ENCODE measurements at regions not wholly inside any gene's neighbourhood (a gene's known extent, or its start where the extent isn't known, plus 50 kb on each side); places are given as distances from the start of the nearest gene placed in this dataset.
"Not testable (repeated sequence)": the region's sequence is repeated elsewhere in the genome, so short reads cannot be mapped to it uniquely, and the experiment has no call there.

DNA sequence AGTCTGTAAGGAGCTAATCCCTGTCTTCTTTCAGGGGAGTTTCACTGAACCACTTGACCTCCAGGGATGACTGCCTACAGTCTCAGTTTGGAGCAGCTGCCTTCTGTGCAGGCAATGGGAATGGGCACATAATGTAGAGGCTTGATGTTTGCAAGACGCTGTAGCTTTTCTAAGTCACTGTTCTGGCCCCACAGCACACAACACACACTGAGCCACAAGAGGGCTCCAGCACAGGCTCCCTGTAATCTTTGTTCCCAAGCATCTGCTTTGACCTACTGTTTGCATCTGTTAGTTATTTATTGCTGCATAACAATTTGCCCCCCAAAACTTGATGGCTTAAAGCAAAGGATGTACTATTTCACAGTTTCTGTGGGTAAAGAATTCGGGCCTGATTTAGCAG lies 419.0 kb upstream of the ASIC2 start:
- Mint-ChIP-seq H3K36me3 (ENCODE audit: insufficient read depth) (no peaks in the 10 kb centered on the region), H3K27me3 (peaks cover 48% of the 10 kb centered on the region), H3K9me3 (no peaks in the 10 kb centered on the region), H3K4me3 (no peak overlapping the region), H3K4me1 (no peaks in the 10 kb centered on the region), H3K27ac (ENCODE audit: low read depth) (no peak overlapping the region)
- no peak for ATAC-seq (replicated peaks; ENCODE audit: extremely low read depth, poor library complexity, severe bottlenecking)
- DNase-seq (ENCODE audit: low spot score in 2 of 2) = no peak

DNA sequence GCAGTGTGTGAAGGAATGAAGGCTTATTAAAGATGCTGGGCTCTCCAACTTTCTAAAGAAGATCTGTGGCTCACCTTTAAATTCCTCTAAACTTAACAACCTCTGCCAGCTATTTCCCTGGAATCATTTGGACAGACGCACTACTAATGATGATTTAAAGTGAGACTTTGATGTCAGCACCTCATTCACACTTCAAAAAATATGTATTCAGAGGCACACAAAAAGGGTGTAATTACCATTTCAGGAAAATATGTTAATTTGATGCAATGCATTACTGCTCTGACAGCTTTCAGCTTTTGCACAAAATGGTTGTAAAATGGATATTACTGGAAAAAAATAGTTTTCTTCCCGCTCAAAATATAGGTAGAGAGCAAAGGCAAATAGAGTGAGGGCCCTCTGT lies 423.9 kb upstream of the ASIC2 start:
- no peaks in the 10 kb centered on the region for H3K9me3 Mint-ChIP-seq
- ATAC-seq (replicated peaks; ENCODE audit: extremely low read depth, poor library complexity, severe bottlenecking) (no peak), DNase-seq (ENCODE audit: low spot score in 2 of 2) (no peak)
- no peaks in the 10 kb centered on the region for H3K4me1 Mint-ChIP-seq
- H3K27me3 Mint-ChIP-seq = peaks cover 32% of the 10 kb centered on the region
- H3K4me3 Mint-ChIP-seq = no peak overlapping the region
- H3K36me3 Mint-ChIP-seq (ENCODE audit: insufficient read depth) = no peaks in the 10 kb centered on the region
- H3K27ac Mint-ChIP-seq (ENCODE audit: low read depth) = no peak overlapping the region

DNA sequence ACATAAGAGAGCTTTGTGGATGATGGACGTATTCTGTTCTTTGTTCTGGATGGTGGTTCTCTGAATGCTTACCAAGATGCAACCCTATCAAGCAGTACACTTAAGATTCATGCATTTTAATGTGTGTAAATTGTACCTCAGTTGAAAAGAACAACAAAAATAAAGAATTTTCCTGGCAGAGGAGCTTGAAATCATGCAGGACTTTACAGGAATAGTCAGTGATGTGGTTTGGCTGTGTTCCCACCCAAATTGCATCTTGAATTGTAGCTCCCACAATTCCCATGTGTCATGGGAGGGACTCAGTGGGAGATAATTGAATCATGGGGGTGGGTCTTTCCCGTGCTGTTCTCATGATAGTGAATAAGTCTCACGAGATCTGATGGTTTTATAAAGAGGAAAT lies 430.6 kb upstream of the ASIC2 start:
- not testable (repeated sequence) for H3K4me1 Mint-ChIP-seq; H3K27ac Mint-ChIP-seq (ENCODE audit: low read depth); H3K4me3 Mint-ChIP-seq; H3K9me3 Mint-ChIP-seq; DNase-seq (ENCODE audit: low spot score in 2 of 2); ATAC-seq (replicated peaks; ENCODE audit: extremely low read depth, poor library complexity, severe bottlenecking); H3K36me3 Mint-ChIP-seq (ENCODE audit: insufficient read depth)
- peaks cover 74% of the 10 kb centered on the region for H3K27me3 Mint-ChIP-seq

DNA sequence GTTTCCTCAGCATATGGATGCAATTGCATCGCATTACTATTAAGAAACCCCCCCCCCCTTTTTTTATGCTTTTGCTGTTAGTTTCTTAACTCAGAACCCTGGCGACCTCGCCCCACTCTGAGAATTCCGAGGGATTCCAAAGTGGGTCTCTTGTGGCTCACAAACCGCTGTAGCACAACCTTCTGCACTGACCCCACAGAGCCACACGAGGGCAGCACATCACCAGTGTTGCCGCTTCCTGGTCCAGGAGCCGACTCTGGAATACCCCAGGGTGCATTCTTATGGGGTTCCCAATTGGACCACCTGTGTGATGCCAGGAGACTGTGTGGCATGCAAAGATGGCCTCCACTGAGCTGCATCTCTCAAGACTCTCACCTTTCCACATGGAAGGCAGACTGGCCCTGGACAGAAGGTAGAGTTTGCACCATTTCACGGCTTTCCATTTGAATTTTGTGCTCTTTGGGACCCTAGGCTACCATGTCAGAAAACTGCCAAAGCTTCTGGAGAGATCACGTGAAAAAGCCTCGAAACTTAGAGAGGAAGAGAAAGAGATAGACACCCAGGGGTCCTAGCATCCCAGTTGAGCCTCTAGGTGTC lies 432.7 kb upstream of the ASIC2 start:
- H3K4me3 Mint-ChIP-seq = no peak overlapping the region
- no peak for DNase-seq (ENCODE audit: low spot score in 2 of 2)
- H3K27me3 Mint-ChIP-seq = peaks cover 75% of the 10 kb centered on the region

DNA sequence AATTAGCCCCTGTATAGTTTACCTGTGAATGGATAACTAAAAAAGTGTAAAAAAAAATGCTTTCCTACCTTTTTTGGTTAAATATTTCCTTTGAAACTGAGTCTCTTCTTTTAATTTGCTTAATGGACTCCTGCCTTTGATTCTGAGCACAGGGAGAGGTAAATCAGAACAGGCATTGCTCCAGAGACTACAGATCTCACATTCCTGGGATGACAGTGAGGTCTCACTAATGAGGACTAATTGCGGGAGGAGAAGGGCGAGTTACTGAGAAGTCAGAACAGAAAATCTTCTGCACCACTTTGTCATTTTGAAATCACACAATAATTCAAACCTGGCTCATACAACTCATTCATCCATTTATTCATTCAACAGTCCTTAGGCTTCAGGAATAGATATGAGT lies 437.0 kb upstream of the ASIC2 start:
- H3K4me1 Mint-ChIP-seq = no peaks in the 10 kb centered on the region
- H3K9me3 Mint-ChIP-seq = no peaks in the 10 kb centered on the region
- peaks cover 59% of the 10 kb centered on the region for H3K27me3 Mint-ChIP-seq
- no peak overlapping the region for H3K4me3 Mint-ChIP-seq
- H3K36me3 Mint-ChIP-seq (ENCODE audit: insufficient read depth) = no peaks in the 10 kb centered on the region
- no peak overlapping the region for H3K27ac Mint-ChIP-seq (ENCODE audit: low read depth)
- ATAC-seq (replicated peaks; ENCODE audit: extremely low read depth, poor library complexity, severe bottlenecking) (no peak), DNase-seq (ENCODE audit: low spot score in 2 of 2) (no peak)

More for the DNA sequence above, 432.7 kb upstream of the ASIC2 start:
- no peak overlapping the region for H3K27ac Mint-ChIP-seq (ENCODE audit: low read depth)
- no peaks in the 10 kb centered on the region for H3K4me1 Mint-ChIP-seq
- H3K36me3 Mint-ChIP-seq (ENCODE audit: insufficient read depth) = no peaks in the 10 kb centered on the region
- no peaks in the 10 kb centered on the region for H3K9me3 Mint-ChIP-seq
- ATAC-seq (replicated peaks; ENCODE audit: extremely low read depth, poor library complexity, severe bottlenecking) = no peak

DNA sequence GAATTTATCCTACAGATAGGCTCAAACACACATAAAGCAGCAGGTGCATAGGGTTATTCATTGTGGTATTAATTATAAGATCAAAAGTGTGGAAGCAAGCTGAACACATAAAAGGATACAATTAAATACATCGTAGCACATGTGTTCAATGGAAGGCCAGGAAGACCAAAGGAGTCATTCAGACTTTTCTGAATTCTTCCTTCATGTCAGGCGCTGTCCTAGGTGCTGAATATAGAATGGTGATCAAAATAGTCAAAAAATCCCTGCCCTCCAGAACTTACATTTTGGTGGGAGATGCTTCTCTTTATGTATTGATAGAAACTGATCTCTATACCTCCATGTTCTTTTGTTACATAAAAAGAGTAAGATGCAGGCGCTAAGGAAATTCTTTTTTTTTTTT lies 439.0 kb upstream of the ASIC2 start:
- ATAC-seq (replicated peaks; ENCODE audit: extremely low read depth, poor library complexity, severe bottlenecking) (no peak), DNase-seq (ENCODE audit: low spot score in 2 of 2) (no peak)
- Mint-ChIP-seq H3K27me3 (peaks cover 56% of the 10 kb centered on the region), H3K27ac (ENCODE audit: low read depth) (no peak overlapping the region), H3K4me1 (no peaks in the 10 kb centered on the region), H3K4me3 (no peak overlapping the region), H3K36me3 (ENCODE audit: insufficient read depth) (no peaks in the 10 kb centered on the region), H3K9me3 (no peaks in the 10 kb centered on the region)

DNA sequence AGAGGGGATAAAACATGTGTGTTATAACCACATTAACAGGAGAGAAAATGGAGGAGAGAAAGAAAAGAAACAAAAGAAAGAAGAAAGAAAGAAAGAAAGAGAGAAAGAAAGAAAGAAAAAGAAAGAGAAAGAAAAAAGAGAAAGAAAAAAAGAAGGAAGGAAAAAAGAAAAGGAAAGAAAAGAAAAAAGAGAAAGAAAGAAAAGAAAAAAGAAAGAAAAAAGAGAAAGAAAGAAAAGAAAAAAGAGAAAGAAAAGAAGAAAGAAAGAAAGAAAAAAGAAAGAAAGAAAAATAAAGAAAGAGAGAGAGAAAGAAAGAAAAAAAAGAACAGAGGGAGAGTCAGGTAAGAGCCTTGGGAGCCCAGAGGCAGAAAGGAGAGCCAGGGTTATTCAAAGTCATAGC lies 446.6 kb upstream of the ASIC2 start:
- Mint-ChIP-seq H3K4me3 (no peak overlapping the region), H3K36me3 (ENCODE audit: insufficient read depth) (no peaks in the 10 kb centered on the region), H3K9me3 (no peaks in the 10 kb centered on the region), H3K27me3 (peaks cover 57% of the 10 kb centered on the region), H3K27ac (ENCODE audit: low read depth) (no peak overlapping the region), H3K4me1 (no peaks in the 10 kb centered on the region)
- ATAC-seq (replicated peaks; ENCODE audit: extremely low read depth, poor library complexity, severe bottlenecking) = no peak
- DNase-seq (ENCODE audit: low spot score in 2 of 2) = no peak

DNA sequence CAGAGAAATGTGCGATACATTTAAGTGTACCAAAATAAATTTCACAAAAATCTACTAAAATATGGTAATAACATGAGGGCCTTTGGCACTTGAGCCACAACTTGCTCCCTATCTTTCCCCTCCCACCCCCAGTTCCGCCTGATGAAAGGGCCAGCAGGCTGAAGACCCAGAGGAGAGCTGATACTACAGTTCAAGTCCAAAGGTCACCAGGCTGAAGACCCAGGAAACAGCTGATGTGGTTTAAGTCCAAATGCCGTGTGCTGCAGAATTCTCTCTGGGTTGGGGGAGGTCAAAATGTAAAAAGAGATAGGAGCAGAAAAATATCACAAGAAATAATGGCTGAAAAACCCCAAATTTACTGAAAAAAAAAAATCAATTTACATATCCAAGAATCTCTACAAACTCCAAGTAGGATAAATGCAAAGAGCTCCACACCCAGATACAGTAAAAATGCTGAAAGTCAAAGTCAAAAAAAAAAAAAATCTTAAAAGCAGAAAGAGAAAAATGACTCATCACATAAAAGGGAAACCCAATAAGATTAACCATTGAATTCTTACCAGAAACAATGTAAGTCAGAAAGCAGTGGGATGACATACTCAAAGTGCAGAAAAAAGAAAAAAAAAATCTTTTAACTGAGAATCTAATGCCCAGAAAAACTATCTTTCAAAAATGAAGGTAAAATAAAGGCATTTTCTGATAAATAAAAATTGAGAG lies 452.1 kb upstream of the ASIC2 start:
- no peak for ATAC-seq (replicated peaks; ENCODE audit: extremely low read depth, poor library complexity, severe bottlenecking)
- Mint-ChIP-seq H3K4me3 (no peak overlapping the region), H3K27ac (ENCODE audit: low read depth) (no peak overlapping the region), H3K9me3 (no peaks in the 10 kb centered on the region), H3K36me3 (ENCODE audit: insufficient read depth) (no peaks in the 10 kb centered on the region), H3K27me3 (peaks cover 66% of the 10 kb centered on the region), H3K4me1 (no peaks in the 10 kb centered on the region)
- DNase-seq (ENCODE audit: low spot score in 2 of 2) = no peak

DNA sequence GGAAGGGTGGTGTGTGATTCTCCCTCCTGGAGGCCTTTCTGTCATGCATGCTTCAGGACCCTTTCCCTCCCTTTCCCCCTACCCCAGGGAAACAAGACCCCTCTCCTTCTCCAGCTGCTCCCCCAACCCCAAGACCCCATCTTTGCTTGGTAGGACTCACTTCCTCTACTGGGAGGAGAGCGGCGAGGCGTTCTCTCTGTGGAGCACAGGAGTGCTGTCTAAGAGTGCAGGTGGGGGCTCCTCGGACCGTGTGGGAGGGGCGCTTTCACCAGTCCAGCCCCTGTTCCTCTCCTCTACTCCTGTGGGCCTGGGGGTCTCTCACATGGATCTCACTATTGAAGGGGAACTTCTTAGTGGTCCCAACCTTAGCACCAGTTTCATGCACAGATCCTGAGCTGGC lies 456.1 kb upstream of the ASIC2 start:
- Mint-ChIP-seq H3K9me3 (no peaks in the 10 kb centered on the region), H3K27ac (ENCODE audit: low read depth) (no peak overlapping the region), H3K36me3 (ENCODE audit: insufficient read depth) (no peaks in the 10 kb centered on the region), H3K27me3 (peaks cover 70% of the 10 kb centered on the region), H3K4me3 (no peak overlapping the region), H3K4me1 (peaks cover 6% of the 10 kb centered on the region)
- DNase-seq (ENCODE audit: low spot score in 2 of 2) = no peak
- no peak for ATAC-seq (replicated peaks; ENCODE audit: extremely low read depth, poor library complexity, severe bottlenecking)

DNA sequence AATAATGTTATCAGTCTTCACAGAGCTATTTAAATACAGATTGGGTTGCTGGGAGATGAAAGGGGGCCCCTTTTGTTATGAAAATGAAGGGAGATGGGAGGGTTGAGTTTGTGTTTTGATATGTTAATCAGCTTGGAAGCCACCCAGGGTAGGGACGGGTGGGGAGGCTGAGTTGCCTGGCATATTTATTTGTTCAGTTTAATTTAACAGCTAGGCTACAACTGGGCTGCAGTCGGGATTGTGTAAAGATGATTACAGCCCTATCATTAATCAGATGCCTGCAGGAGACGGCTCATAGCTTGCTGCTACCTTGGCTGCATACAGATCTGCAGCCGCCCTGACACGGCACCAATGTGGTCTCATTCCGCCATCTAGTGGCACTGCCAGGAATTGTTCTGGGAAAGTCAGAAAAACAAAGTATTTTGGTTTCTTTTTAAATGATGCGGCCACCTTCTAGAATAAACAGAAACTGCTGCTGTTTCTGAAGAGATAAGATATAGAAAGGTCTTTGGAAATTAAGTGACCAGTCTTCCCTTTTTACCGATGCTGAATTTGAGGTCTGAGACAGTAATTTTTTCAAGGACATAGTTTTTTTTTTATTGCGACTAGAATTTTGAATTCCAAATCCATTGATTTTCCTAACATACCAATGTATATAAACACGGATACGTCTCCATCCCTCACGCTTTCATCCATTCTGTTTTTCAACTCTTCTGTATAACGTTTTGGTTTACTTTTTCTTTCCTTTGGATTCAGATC lies 458.0 kb upstream of the ASIC2 start:
- peak; percentile 38 to 47 for DNase-seq (ENCODE audit: low spot score in 2 of 2)
- no peaks in the 10 kb centered on the region for H3K36me3 Mint-ChIP-seq (ENCODE audit: insufficient read depth)
- peaks cover 6% of the 10 kb centered on the region for H3K4me1 Mint-ChIP-seq
- ATAC-seq (replicated peaks; ENCODE audit: extremely low read depth, poor library complexity, severe bottlenecking) = no peak
- H3K4me3 Mint-ChIP-seq = peak overlapping the region; percentile 16
- H3K9me3 Mint-ChIP-seq = peaks cover 5% of the 10 kb centered on the region
- peaks cover 73% of the 10 kb centered on the region for H3K27me3 Mint-ChIP-seq
- H3K27ac Mint-ChIP-seq (ENCODE audit: low read depth) = no peak overlapping the region

DNA sequence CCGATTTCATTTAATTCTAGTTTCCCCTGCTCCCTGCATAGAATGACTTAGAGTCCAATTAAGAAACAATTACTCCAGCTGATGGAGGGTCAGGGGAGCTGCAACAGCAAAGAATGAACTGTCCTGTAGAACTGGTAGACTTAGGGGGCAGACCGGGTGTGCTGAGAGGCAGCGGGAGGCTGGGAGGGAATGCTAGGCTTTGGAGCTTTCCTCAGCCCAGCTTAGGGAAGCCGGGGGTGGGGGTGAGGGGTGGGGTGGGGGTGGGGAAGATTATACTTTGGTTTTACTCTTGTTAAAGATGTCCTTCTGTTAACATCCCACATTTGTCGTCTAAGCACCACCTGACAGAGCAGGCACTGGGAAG lies 458.6 kb upstream of the ASIC2 start:
- ATAC-seq (replicated peaks; ENCODE audit: extremely low read depth, poor library complexity, severe bottlenecking) (no peak), DNase-seq (ENCODE audit: low spot score in 2 of 2) (no peak)
- peaks cover 5% of the 10 kb centered on the region for H3K9me3 Mint-ChIP-seq
- H3K4me3 Mint-ChIP-seq = peak overlapping the region; percentile 16
- no peaks in the 10 kb centered on the region for H3K36me3 Mint-ChIP-seq (ENCODE audit: insufficient read depth)
- no peak overlapping the region for H3K27ac Mint-ChIP-seq (ENCODE audit: low read depth)
- H3K27me3 Mint-ChIP-seq = peaks cover 73% of the 10 kb centered on the region
- H3K4me1 Mint-ChIP-seq = peaks cover 6% of the 10 kb centered on the region

DNA sequence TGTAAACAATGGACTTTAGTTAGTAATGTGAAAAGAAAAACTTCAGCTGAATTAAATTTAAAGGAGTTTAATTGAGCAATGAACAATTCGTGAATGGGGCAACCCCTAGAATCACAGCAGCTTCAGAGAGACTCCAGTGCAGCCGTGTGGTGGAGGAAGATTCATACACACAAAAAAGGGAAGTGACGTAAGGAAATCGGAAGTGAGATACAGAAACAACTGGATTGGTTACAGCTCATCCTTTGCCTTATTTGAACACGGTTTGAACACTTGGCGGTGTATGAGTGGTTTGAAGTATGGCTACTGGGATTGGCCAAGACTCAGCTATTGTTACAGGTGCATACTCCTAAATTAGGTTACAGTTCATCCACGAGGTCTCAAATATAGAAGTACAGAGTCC lies 460.4 kb upstream of the ASIC2 start:
- peaks cover 5% of the 10 kb centered on the region for H3K9me3 Mint-ChIP-seq
- H3K36me3 Mint-ChIP-seq (ENCODE audit: insufficient read depth) = no peaks in the 10 kb centered on the region
- DNase-seq (ENCODE audit: low spot score in 2 of 2) = no peak
- no peak overlapping the region for H3K4me3 Mint-ChIP-seq
- H3K27me3 Mint-ChIP-seq = peaks cover 61% of the 10 kb centered on the region
- peaks cover 6% of the 10 kb centered on the region for H3K4me1 Mint-ChIP-seq
- no peak for ATAC-seq (replicated peaks; ENCODE audit: extremely low read depth, poor library complexity, severe bottlenecking)
- H3K27ac Mint-ChIP-seq (ENCODE audit: low read depth) = no peak overlapping the region

DNA sequence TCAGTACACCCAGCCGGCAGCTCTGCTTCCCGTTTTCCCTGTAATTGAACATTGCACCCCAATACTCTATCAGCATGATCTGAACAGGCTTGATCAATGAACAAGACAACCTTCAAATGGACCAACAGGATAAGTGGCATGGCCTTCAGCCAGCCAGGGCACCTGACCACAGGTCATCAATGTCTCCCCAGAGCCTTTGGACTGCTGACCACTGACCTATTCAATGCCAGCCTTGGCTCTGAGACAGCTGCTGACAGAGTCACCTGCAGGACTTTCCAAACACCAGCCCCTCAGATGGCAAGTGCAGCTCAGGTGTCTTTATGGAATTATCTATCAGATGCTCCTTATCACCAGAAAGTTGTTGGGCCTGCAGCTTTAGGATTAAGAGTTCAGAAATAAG lies 462.9 kb upstream of the ASIC2 start:
- no peak for ATAC-seq (replicated peaks; ENCODE audit: extremely low read depth, poor library complexity, severe bottlenecking)
- H3K9me3 Mint-ChIP-seq = peaks cover 5% of the 10 kb centered on the region
- no peak overlapping the region for H3K4me3 Mint-ChIP-seq
- no peaks in the 10 kb centered on the region for H3K36me3 Mint-ChIP-seq (ENCODE audit: insufficient read depth)
- no peak overlapping the region for H3K27ac Mint-ChIP-seq (ENCODE audit: low read depth)
- no peak for DNase-seq (ENCODE audit: low spot score in 2 of 2)
- H3K27me3 Mint-ChIP-seq = peaks cover 47% of the 10 kb centered on the region
- H3K4me1 Mint-ChIP-seq = peaks cover 6% of the 10 kb centered on the region
